ENCODE measurements at regions not wholly inside any gene's neighbourhood (a gene's known extent, or its start where the extent isn't known, plus 50 kb on each side); places are given as distances from the start of the nearest gene placed in this dataset.
"Not testable (repeated sequence)": the region's sequence is repeated elsewhere in the genome, so short reads cannot be mapped to it uniquely, and the experiment has no call there.

- DNase-seq (ENCODE audit: low read depth) = no peak
These were observed 181.0 kb upstream of the GHR start for GRCh38 chr5:42242210-42242609.

- no peak for DNase-seq (ENCODE audit: low read depth)
These were observed 180.3 kb upstream of the GHR start for GRCh38 chr5:42242881-42243485.

GRCh38 chr5:42252306-42252705 lies 170.9 kb upstream of the GHR start:
- no peak for DNase-seq (ENCODE audit: low read depth)

- not testable (repeated sequence) for DNase-seq (ENCODE audit: low read depth)
These were observed 163.3 kb upstream of the GHR start for GRCh38 chr5:42259914-42260313.

DNA sequence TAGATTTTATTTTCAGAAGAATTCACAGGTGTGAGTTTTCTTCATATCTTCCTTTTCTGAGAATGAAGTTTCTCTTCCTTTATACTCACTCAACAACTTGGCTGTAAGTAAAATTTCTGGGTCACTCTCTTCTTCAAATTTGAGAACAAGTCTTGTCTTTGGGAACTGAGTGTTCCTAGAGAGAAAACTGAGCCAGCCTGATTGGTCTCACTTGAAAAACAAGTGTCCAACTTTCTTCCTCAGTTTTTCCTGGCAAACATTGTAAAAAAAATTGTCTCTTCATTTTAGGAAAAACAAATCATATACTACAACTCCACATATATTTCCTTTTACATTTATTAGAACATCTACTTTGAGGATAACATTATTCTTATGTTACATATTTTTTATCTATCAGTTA lies 156.1 kb upstream of the GHR start:
- DNase-seq (ENCODE audit: low read depth) = no peak

GRCh38 chr5:42268170-42268569 lies 155.1 kb upstream of the GHR start:
- not testable (repeated sequence) for DNase-seq (ENCODE audit: low read depth)

- no peak for DNase-seq (ENCODE audit: low read depth)
These were observed 154.6 kb upstream of the GHR start for GRCh38 chr5:42268630-42269029.

GRCh38 chr5:42270771-42271170 lies 152.5 kb upstream of the GHR start:
- no peak for DNase-seq (ENCODE audit: low read depth)

DNA sequence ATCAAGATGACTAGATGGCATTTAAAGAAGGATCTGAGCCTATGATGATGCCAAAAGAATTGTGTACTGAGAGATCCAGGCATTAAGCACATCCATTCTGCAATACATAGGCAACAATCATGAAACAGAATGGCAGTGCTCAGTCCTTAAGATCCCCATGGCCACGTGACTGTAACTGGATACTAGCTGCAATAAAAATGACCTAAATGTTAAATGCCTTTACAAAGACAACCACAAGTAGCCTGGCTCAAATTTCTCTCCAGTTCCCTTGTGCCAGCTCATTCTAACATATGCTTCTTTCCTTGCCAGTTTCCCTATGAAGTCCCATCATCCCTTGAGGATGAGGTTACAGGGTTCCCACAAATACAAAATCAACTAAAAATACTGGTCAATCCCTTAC lies 148.3 kb upstream of the GHR start:
- DNase-seq (ENCODE audit: low read depth) = no peak

- DNase-seq (ENCODE audit: low read depth) = no peak
These were observed 145.9 kb upstream of the GHR start for GRCh38 chr5:42277293-42277692.

- no peak for DNase-seq (ENCODE audit: low read depth)
These were observed 138.7 kb upstream of the GHR start for GRCh38 chr5:42284584-42284983.

DNA sequence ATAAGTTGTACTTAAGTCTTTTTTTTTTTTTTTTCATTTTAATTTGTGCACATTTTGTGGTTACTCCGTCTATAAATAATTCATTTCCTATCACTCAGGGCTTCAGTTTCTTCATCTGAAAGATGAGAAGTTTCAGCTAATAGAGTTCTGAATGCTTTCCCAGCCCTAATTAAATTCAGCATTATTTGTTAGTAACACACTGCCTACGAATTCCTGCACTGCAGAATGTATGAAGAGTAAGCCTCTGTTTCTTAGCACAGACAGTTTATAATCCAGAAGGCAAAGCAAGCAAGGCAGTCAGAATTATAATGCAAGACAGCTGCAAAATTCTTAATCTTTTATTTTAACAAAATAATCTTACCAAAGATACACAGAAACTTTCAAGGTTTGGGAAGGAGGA lies 138.0 kb upstream of the GHR start:
- no peak for DNase-seq (ENCODE audit: low read depth)

DNA sequence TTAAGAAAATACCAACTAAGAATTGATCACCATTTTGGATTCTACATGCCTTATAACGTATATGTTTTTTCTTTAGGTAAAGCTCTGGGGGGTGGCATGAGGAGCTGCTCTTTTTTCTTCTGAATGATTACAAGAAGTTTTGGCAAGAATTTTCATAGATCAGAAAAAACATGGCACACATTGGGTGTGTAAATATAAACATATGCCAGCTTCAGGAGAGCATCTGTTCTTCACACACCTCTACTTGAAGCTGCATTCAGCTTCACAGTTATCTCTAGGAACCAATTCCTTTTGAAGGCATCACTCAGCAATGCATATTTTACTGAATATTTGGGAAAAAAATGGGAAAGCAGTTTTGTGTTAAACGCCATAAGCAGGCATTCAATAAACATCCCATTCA lies 122.7 kb upstream of the GHR start:
- DNase-seq (ENCODE audit: low read depth) = no peak

- DNase-seq (ENCODE audit: low read depth) = no peak
These were observed 121.9 kb upstream of the GHR start for GRCh38 chr5:42301349-42301748.

DNA sequence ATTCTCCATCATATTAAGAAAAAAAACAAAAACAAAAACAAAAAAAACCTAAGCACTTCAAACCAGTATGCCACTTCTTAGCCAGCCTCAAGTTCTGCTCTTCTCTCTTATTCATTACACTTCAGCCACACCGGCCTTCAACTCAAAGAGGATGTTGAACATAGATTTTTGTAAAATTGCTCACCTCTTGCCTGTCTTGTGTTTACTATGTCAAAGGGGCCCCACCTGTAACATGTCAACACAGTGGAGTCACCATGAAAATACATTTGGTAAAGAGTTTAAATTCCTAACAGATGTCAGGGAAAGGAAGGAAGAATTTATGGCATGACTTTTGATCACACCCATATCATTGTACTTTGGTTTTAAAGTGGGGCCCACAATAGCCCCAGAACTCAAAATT lies 121.1 kb upstream of the GHR start:
- DNase-seq (ENCODE audit: low read depth) = no peak

DNA sequence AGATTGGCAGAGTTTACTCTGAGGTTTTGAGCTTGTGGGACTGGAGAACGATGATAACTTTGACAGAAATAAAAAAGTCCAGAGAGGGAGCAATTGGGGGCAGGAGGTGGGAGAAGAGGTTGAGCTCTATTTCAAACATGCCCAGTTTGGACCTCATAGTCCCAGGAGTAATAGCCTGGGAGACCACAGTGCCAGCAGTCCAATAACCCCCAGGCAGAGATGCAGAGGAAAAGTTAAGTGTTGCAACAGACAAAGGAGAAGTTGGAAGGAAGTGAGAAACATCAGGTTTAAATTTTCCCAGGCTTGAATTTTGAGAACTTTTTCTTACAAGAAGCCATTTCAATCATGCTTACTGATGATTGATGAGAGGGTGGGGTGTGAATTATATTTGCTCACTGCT lies 117.0 kb upstream of the GHR start:
- no peak for DNase-seq (ENCODE audit: low read depth)

DNA sequence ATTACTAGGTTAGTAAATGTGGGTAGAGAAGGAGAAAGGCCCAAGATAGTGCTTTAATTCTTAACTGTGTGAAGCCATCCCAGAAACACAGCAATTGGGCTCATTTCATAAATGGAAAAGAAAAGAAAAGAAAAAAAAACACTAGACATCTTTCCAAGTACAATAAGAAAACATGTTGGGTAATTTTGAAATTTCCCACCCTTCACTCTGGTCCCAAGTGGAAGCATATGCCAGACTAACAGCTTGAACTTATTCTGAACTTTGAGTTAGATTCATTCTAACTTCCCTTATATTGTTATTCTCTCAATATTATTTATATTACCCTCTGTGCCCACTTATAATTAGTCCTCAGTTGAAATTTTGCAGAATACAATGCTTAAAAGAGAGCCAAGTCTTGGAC lies 113.4 kb upstream of the GHR start:
- DNase-seq (ENCODE audit: low read depth) = no peak

GRCh38 chr5:42315214-42315613 lies 108.0 kb upstream of the GHR start:
- no peak for DNase-seq (ENCODE audit: low read depth)

DNA sequence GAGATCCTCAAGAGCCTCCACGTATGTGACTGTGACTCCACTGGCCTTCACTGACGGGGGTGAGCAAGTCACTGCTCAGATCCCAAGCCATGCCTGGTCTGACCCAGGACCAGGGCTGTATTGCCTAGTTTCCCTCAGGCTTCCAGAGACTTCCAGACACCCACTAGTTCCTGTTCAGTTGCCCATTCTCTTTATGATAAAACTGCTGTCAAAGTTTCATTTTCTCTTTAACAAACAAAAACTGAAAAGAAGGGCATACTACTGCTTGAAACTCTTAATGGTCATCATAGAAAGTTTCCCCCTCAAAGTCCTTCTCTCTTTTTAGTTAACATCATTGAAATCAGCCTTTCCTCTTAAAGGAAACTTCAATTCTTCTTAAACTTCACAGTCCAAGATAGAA lies 105.7 kb upstream of the GHR start:
- DNase-seq (ENCODE audit: low read depth) = no peak

DNA sequence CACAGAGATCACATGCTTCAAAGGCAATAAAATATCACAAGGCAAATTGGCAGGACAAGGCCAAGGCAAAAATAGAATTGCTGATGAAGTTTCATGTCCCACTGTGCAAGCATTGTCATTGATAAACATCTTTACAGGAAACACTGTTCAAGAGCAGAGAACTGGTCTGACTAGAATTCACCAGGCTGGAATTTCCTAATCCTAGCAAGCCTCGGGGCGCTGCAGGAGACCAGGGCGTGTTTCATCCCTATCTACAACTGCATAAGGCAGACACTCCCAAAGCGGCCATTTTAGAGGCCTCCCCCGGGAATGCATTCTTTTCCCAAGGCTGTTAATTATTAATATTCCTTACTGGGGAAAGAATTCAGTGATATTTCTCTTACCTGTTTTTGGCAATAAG lies 103.7 kb upstream of the GHR start:
- DNase-seq (ENCODE audit: low read depth) = not testable (repeated sequence)

DNA sequence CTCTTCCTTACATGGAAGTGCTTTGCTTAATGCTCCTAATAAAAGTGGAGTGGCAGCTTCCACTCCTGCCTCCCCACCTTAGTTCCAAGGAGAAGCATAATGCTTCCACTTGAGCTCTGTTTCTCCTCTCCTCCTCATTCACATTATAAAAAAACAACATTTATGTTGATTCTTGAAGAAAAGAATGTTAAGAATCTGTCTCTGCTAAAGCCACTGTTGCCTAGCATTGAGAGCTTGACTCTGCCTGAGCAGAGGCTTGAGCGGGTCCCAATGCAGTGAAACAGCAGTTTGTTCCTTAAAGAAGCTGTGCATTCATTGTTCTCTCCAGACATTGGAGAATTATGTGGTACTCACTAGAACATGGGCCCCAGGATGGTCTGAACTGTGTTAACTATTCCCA lies 101.5 kb upstream of the GHR start:
- no peak for DNase-seq (ENCODE audit: low read depth)

DNA sequence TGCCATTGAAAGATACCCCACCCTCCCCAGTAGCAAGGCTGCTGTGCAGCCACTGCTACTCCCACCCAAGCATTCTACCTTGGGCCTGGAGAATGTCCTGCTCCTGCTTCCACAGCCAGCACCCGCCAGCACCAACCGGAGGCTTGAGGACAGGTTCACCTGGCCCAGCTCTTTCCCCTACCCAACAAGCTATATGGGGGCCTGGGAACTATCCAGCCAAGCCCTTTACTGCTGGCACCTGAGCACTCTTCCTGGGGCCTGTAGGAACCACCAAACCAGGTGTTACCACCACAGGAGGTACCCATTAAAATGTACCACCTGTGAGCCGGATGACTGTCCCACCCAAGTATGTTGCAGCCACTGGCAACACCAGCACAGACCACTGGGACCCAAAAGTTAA lies 86.1 kb upstream of the GHR start:
- DNase-seq (ENCODE audit: low read depth) = no peak

DNA sequence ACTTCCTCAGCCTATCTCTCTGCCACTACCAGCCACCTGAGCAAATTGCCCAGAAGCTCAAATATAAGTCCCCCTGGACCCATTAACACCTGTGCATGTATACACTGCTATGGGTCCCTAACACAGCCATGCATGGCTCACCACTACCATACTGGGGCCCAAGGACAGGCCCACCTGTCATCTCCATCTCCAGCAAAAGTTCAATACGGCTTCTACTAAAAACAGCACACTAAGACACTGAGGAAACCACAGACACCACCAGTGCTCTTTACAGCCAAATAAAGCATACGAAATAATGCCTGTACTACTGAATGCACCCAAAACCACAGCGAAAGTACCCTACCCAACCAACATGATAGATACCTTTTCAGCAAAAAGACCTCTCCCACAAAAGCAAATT lies 85.6 kb upstream of the GHR start:
- no peak for DNase-seq (ENCODE audit: low read depth)

DNA sequence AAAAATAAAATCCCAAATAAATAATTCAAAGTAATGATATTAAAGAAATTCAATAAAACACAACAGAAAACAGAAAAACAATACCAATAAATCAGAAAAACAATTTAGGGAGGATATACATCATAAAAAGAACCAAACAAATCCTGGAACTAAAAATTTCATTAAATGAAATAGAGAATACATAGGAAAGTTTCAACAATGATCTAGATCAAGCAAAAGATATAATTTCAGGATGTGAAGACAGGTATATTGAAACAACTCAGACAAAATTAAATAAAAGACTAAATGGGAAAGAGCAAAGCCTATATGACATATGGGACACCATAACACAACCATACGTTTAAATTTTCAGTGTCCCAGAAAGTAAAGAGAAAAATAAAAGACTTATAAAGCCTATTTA lies 85.1 kb upstream of the GHR start:
- DNase-seq (ENCODE audit: low read depth) = no peak

DNA sequence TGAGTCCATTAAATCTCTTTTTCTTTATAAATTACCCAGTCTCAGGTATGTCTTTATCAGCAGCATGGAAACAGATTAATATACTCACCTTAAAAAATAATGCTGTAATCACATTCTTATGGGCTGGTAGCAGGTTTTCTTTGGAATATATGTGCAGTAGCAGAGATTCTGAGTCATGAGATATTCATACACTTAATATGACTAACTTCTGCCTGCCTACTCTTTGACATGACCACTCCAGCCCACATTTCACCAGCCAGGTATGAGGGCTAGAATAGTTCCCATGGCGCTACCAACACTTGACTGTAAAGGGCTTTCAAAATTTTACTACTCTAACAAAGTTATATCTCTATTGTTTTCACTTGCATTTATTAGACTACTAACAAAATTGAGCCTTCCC lies 74.1 kb upstream of the GHR start:
- DNase-seq (ENCODE audit: low read depth) = no peak

Measured in HS-27A (cell line).